HG03066 (cell line): ENCODE measurements at regions not wholly inside any gene's neighbourhood (a gene's known extent, or its start where the extent isn't known, plus 50 kb on each side); places are given as distances from the start of the nearest gene placed in this dataset.
"Not testable (repeated sequence)": the region's sequence is repeated elsewhere in the genome, so short reads cannot be mapped to it uniquely, and the experiment has no call there.

ENCODE experiments used
- ATAC-seq: cut with Tn5 transposase; IDR thresholded peaks from one replicate; pipeline ENCODE4 v1.9.1; 2021; ENCODE audit warnings: low read depth; ENCODE audit not compliant: unreplicated experiment

DNA sequence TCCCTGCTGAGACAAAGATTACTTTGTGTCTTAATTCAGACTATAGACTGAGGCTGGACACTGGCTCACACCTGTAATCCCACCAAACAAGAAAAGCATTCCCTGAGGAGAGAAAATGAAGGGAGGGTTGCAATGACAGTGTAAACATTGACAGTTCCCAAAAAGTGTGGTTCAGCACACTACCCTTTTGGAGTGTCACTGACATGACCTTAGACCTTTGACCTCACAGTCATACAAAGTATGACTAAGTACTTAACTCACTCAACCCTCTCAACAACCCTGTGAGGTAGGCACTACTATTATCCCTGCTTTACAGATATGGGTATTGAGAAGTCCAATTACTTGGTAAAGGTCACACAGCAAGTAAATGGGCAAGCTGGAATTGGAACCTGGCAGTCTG is 341.7 kb downstream of the LRRC3B start:
- no peak for ATAC-seq

DNA sequence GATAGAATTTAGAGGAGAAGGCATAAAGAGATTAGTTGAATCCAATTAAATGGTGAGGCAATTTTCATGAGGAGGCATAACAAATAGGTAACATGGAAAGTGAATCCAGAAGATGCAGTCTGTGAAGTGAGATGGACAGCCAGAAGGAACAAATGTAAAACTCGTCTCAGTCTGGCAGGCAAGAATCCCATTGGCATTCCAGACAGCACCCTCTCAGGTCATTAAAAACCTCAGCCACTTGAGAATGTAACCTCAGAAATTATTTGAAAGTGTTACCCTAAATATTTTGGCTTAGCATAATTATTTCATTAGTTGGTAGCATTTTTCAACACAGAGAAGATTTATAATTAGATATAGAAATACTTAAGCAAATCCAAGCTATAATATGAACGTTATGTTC is 342.3 kb downstream of the LRRC3B start:
- no peak for ATAC-seq

GRCh38 chr3:26967501-26967900 is 344.9 kb downstream of the LRRC3B start:
- ATAC-seq: no peak

GRCh38 chr3:26984416-26985390 is 362.1 kb downstream of the LRRC3B start:
- no peak for ATAC-seq

GRCh38 chr3:26989037-26989436 is 366.5 kb downstream of the LRRC3B start:
- ATAC-seq: no peak

DNA sequence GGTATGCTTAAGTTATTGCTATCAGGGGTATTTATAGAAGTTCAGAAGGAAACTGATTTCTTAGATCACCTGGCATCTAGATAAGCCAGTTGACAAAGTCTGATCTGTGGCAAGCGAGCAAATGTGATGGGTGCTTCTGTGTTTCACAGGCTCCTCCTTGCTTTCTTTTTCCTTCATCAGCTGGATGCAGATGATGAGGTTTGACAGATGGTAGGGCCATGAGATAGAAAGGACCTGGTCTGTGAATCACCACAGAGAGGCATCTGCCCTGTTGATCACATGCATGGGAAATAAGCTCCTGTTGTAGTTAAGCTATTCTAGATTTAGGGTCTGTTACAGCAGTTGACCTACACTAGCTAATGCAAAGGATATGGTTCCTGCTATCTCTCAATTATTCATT is 372.0 kb downstream of the NEK10 start:
- no peak for ATAC-seq

GRCh38 chr3:27010834-27011233 is 358.3 kb downstream of the NEK10 start:
- ATAC-seq: no peak

- ATAC-seq: no peak
Measured at GRCh38 chr3:27022096-27022761, 347.0 kb downstream of the NEK10 start.

DNA sequence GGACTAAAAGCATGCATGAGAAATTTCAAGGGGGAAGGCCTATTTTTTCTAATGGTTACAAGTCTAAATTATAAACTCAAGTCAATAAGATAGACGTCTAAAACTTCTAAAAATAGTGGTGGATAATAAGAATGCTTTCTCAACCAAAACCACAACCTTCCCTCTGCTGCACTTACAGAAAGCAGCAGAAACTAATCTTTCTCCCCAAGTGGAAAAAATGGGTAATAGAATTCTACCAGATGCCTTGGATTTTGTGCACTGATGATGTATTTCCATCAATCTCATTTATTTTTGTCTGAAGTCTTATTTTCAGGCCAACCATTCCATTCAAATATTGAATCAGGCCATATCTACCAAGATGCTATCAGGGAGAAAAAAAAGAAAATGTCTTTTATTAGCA is 344.7 kb downstream of the NEK10 start:
- ATAC-seq: no peak

DNA sequence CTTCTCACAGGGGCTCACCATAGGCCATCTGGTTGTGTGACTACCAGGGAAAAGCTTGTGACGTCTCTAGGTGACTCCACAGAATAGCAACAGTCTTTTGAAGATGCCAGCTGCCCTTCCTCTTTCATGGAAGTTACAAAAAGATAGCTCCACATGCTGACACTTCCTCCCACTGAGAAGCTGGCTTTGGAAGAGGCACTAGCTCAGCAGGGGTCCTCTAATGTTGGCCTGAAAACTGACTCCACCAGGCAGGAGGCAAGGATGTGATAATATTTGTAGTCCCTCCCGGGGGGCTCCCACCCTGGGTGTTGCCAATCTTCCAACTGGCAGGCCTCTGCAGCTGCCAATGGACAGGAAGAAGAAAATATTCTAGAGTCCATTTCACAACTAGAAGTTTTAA is 343.5 kb downstream of the NEK10 start:
- no peak for ATAC-seq

DNA sequence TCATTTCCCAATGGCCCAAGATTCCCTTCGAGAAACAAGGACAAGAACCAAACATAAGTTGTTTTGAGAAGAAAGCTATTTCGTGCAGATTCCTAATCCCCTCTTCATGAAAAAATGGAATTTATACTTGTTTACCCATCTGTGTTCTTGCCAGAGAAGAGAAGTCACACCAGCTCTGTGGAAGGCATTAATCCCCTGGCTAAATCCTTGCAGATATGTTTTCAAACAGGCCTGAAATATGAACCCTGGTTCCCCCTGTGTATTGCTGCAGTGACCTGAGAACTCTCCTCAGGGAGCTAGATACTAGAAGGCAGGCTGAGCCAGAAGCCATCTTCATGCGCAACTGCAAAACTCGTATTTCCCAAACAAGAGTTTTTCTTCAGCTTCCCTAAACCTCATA is 337.7 kb downstream of the NEK10 start:
- no peak for ATAC-seq

- ATAC-seq: no peak
Measured at GRCh38 chr3:27034255-27034654, 334.9 kb downstream of the NEK10 start.

GRCh38 chr3:27040674-27041073 is 328.5 kb downstream of the NEK10 start:
- ATAC-seq: no peak

- not testable (repeated sequence) for ATAC-seq
Measured at GRCh38 chr3:27042541-27042940, 326.6 kb downstream of the NEK10 start.

DNA sequence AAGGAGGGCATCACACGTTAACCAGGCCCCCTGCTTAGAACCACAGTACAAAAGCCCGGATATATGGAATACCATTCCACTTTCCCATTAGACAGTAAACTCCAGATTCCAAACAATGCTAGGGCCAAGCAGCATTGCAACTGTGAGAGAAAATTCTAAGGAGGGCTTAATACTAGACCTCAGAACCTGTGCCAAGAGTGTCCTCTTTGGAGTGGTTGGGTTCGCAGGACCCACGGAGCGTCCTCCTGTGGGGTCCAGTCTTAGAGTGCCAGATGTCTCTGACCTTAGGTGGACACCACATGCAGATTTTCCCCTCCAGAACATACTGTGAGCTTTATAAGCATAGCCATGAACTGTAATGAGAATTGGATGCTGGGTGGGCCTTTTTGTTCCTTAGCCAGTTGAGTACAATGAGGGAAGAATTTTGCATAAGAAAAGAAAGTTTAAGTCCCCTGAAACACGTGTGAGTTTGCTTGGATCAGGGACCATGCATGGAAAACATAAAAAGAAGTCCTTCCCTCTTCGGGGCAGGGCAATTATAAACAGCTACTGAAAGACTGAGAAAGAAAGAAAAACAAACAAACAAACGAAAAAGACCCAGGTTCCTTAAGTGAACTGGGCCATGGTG is 325.7 kb downstream of the NEK10 start:
- no peak for ATAC-seq

- no peak for ATAC-seq
Measured at GRCh38 chr3:27044931-27045481, 324.2 kb downstream of the NEK10 start.

DNA sequence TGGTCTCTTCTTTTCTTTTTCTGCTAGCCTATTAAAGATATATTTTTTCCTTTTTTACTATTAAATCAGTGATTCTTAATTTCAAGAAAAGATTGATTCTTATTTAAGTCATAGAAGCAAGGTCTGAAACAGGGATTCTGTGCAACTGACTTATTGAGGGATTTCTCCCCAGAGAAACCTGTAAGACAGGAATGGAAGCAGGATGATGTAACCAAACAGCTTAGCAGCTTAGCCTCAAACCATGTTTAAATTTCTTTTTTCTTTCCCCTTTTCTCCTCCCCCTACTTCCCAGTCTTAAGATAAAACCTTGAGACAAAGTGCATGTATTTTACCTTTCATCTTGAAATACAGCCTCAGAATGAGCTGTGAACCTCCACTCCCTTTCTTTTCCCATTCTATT is 322.8 kb downstream of the NEK10 start:
- ATAC-seq: no peak

DNA sequence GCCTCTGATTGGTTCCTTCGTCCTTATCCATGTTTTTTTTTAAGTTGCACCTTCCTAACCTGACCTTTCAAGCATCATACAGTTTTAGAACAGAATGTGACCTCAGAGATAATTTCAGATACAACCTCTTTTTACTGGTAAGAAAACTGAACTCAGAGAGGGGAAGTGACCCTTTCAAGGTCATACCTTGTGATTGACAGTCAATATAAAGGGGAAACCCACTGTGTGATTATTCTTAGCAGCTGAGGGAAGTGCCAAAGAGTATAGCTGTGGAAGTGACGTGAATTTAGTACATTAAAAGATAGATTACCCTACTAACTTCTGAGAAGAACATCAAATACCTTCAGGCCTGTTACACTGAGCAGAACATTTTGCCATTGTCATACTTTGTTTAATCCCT is 319.4 kb downstream of the NEK10 start:
- ATAC-seq: no peak

GRCh38 chr3:27051527-27051926 is 317.7 kb downstream of the NEK10 start:
- not testable (repeated sequence) for ATAC-seq

GRCh38 chr3:27056326-27056725 is 312.9 kb downstream of the NEK10 start:
- ATAC-seq: no peak

- no peak for ATAC-seq
Measured at GRCh38 chr3:27059489-27059888, 309.7 kb downstream of the NEK10 start.
